Retinal pigment epithelial cell (primary cell): ENCODE measurements at regions not wholly inside any gene's neighbourhood (a gene's known extent, or its start where the extent isn't known, plus 50 kb on each side); places are given as distances from the start of the nearest gene placed in this dataset.

Experiments used
- DNase-seq: peaks from one replicate; pipeline ENCODE4 v3.0.0-alpha.2; 2010; ENCODE audit warnings: low read depth
- H3K4me3 ChIP-seq: 2 replicates; pipeline ENCODE4 v1.5.1; 2011; ENCODE audit warnings: mild to moderate bottlenecking, low read length, control low read depth, moderate library complexity
- TF ChIP-seq, protein P1 (sequence below): conservative IDR thresholded peaks from 2 replicates; pipeline ENCODE4 v1.5.1; 2011; ENCODE audit warnings: low read depth, low read length, control low read depth, inconsistent platforms

DNA sequence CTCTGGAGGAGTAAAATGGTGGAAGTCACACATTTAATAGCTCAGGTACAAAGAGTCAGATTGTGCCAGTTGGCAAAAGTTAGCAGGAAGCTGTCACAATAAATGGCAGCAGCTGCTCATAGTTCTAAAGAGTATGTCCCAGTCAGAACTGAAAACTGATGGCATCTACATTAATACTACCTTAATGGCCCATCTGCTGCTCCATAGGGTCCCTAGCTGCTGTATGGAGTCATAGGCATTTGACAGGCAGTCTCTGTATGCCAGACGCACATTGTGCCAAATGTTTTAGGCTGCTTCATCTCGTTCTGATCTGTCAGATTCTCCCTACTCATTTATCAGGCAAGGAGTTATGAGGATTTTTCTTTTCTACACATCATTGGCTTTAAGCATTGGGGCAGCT lies 515.8 kb upstream of the ARRDC3 start:
- TF ChIP-seq, protein P1, sequence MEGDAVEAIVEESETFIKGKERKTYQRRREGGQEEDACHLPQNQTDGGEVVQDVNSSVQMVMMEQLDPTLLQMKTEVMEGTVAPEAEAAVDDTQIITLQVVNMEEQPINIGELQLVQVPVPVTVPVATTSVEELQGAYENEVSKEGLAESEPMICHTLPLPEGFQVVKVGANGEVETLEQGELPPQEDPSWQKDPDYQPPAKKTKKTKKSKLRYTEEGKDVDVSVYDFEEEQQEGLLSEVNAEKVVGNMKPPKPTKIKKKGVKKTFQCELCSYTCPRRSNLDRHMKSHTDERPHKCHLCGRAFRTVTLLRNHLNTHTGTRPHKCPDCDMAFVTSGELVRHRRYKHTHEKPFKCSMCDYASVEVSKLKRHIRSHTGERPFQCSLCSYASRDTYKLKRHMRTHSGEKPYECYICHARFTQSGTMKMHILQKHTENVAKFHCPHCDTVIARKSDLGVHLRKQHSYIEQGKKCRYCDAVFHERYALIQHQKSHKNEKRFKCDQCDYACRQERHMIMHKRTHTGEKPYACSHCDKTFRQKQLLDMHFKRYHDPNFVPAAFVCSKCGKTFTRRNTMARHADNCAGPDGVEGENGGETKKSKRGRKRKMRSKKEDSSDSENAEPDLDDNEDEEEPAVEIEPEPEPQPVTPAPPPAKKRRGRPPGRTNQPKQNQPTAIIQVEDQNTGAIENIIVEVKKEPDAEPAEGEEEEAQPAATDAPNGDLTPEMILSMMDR = no peak
- DNase-seq = no peak
- H3K4me3 ChIP-seq = no peak overlapping the region

DNA sequence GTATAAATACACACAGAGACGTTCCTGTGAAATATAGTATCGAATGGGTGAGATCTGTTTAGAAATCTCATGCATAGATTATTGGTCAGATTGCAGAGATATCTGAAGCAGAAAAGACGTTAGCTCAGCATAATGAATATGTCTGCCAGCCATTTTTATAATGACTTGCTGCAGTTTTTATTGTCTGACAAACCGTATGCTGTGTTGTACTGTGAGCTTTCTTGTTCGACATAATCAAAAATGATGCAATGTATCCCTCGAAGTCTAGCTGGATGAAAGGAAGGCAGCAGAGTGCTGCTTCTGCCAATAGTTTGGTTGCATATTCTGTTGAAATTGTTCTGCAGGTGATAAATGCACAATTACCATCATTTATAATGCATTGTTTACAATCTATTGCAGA lies 514.9 kb upstream of the ARRDC3 start:
- DNase-seq = no peak
- H3K4me3 ChIP-seq = no peak overlapping the region
- TF ChIP-seq, protein P1 = no peak

DNA sequence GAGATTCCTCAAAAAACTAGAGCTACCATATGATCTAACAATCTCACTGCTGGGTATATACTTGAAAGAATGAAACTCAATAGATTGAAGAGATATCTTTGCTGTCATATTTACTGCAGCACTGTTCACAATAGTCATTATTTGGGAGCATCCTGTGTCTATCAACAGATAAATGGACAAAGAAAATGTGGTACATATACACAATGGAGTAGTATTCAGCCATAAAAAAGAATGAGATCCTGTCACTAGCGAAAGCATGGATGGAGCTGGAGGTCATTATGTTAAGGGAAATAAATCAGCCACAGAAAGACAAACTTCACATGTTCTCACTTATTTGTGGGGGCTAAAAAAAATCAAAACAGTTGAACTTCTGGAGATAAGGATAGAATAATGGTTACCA lies 505.7 kb upstream of the ARRDC3 start:
- no peak for DNase-seq
- TF ChIP-seq, protein P1 = no peak

DNA sequence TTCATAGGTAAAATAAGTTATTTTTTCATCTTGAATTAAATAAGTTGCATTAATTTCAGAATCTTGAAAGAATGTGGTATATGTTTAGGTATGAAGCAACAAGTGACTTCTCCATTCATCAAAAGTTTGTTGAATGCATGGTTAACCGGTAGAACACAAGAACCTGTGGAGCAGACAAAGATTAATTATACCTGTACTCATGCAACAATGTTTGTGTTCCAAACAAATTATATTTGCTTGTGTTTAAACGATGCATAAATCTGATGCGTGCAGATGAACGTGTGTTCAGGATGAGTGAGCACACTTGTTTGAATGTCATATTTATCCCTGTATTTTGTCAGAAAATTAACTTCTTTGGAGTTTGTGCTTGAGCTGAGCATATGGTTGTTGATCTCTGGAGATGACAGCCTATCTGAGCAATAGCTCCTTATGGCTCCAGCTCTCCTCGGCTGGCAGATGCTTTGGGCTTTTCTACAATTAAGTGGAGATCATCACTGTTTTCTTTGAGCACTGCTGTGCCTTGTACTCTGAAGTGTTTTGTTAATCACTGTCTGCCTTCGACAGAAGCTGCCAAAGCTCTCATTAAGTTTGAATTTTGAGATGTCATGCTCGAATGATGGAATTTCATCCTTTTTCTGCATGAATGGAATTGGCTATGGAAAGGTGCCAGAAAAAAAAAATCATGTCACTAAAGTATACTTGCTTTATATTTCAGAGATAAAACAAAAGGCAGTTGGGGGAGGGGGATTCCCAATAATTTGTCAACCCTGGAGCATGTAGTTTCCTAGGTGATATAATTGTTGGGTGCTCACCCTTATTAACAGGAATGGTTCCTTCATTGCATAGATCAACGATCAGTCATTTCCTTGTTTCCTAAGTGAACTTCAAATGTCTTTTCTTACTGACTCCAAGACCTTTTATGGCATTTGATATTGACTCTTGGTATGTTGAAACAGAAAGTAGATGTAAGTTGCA lies 502.5 kb upstream of the ARRDC3 start:
- TF ChIP-seq, protein P1 = no peak
- H3K4me3 ChIP-seq = no peak overlapping the region
- no peak for DNase-seq

More for the DNA sequence above, 505.7 kb upstream of the ARRDC3 start:
- H3K4me3 ChIP-seq = no peak overlapping the region

DNA sequence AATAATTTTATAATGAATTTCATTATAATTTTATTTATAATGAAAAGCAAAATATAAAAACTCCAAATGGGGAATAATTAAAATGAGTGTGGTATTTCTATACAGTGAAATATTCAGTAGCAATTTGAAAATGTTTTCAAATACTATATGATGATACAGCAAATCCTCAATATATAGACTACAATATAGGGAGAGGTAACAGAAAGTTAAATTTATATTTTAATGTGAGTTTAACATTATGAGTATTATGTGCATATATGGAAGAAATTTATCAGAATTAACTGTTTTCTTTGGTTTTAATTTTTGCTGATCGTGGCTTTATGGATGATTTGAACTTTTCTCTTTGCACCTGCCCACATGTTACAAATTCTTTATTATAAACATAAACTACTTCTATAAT lies 500.9 kb upstream of the ARRDC3 start:
- TF ChIP-seq, protein P1 = no peak
- no peak overlapping the region for H3K4me3 ChIP-seq
- DNase-seq = no peak

DNA sequence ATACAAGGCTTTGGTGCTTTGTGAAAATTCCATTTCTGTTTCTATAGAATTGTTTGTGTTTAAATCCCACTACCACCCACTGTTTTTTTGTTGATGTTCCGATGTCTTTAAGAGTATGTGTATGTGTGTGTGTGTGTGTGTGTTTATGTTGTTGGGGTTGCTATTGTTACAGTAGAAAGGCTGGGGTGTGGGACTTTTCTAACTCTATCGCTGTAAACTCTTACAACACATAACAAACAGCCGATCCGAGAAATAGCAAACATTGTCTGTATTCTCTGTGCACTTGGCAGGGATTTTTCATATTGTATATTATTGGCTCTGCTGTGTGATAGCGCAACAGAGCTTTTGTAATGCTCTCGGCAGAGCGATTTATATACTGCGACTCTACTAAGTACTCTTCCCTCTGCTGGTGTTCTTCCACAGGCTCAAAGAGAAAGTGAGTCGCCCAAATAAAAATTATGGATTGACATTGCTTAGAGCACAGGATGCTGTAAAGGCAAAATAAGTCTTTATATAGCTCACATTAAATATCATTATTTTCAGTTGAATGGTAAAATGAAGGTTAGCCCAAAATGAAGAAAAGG lies 492.2 kb upstream of the ARRDC3 start:
- DNase-seq = no peak
- no peak overlapping the region for H3K4me3 ChIP-seq
- TF ChIP-seq, protein P1 = no peak
